ENCODE measurements at regions not wholly inside any gene's neighbourhood (a gene's known extent, or its start where the extent isn't known, plus 50 kb on each side); places are given as distances from the start of the nearest gene placed in this dataset.

DNA sequence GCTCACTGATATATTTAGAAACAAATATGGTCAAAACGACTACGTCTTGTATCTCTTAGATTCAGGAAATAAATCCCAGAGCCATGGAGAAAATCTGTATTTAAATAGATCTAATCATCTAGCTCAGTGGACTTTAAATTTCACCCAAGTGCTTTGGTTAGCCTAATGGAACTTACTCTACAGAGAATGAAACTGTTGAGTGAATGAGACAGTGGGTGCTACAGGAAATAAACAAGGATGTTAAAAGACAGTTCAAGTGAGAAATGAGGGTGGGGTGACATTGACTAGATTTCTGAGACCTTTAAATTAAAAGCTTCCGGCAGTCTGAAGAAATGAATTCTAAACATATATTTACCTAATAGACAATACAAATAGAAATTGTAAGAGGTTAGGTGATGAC lies 2197.0 kb downstream of the ARAP2 start:
- no peaks in the 10 kb centered on the region for H3K79me1 ChIP-seq (ENCODE audit: insufficient read depth, low read depth, low read length, poor library complexity, severe bottlenecking)
- H2BK15ac ChIP-seq (ENCODE audit: low read depth, low read length) = no peak overlapping the region
- no peak overlapping the region for H3K18ac ChIP-seq (ENCODE audit: insufficient read length, low read depth, low read length)
- H4K5ac ChIP-seq (ENCODE audit: insufficient read length, low read depth, low read length) = no peak overlapping the region
- H2BK5ac ChIP-seq (ENCODE audit: insufficient read length, low read length) = no peak overlapping the region
- H2BK12ac ChIP-seq (ENCODE audit: insufficient read length, low read depth, low read length) = no peak overlapping the region
- no peaks in the 10 kb centered on the region for H3K23me2 ChIP-seq (ENCODE audit: insufficient read length, low read depth, low read length, poor library complexity, severe bottlenecking)
- no peak overlapping the region for H2AFZ ChIP-seq (ENCODE audit: low read length)
- WGBS (ENCODE audit: extremely low coverage, insufficient read length, low lambda C conversion rate) = no CpG with 5 or more reads among the region's 3 CpGs
- H3K14ac ChIP-seq (ENCODE audit: insufficient read depth, low read length) = no peak overlapping the region
- no peak overlapping the region for H2BK20ac ChIP-seq (ENCODE audit: low read depth, low read length, poor library complexity, severe bottlenecking)
- no peaks in the 10 kb centered on the region for H3K27me3 ChIP-seq (ENCODE audit: insufficient read depth, low read length)
- no peak overlapping the region for H3K4me2 ChIP-seq (ENCODE audit: insufficient read depth, insufficient read length, low read length)
- no peak overlapping the region for H2BK120ac ChIP-seq (ENCODE audit: low read depth, low read length, poor library complexity, severe bottlenecking)
- no peaks in the 10 kb centered on the region for H3K9me3 ChIP-seq (ENCODE audit: control insufficient read depth, low read depth, low read length)
- H3K9ac ChIP-seq (ENCODE audit: extremely low read depth, insufficient read length, low read length) = no peak overlapping the region
- H4K20me1 ChIP-seq (ENCODE audit: control insufficient read depth, insufficient read depth, insufficient read length) = no peaks in the 10 kb centered on the region
- no peaks in the 10 kb centered on the region for H3K27me3 Mint-ChIP-seq (ENCODE audit: low read depth)
- TF ChIP-seq, protein P1, sequence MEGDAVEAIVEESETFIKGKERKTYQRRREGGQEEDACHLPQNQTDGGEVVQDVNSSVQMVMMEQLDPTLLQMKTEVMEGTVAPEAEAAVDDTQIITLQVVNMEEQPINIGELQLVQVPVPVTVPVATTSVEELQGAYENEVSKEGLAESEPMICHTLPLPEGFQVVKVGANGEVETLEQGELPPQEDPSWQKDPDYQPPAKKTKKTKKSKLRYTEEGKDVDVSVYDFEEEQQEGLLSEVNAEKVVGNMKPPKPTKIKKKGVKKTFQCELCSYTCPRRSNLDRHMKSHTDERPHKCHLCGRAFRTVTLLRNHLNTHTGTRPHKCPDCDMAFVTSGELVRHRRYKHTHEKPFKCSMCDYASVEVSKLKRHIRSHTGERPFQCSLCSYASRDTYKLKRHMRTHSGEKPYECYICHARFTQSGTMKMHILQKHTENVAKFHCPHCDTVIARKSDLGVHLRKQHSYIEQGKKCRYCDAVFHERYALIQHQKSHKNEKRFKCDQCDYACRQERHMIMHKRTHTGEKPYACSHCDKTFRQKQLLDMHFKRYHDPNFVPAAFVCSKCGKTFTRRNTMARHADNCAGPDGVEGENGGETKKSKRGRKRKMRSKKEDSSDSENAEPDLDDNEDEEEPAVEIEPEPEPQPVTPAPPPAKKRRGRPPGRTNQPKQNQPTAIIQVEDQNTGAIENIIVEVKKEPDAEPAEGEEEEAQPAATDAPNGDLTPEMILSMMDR (conservative IDR thresholded peaks at IDR 0.05) = no peak
- H3K23ac ChIP-seq (ENCODE audit: insufficient read length, low read depth, low read length) = no peak overlapping the region
- H3K9me3 Mint-ChIP-seq = no peaks in the 10 kb centered on the region
- no peak overlapping the region for H4K91ac ChIP-seq (ENCODE audit: insufficient read length, low read depth, low read length)
- H3K36me3 Mint-ChIP-seq (ENCODE audit: insufficient read depth in 1 of 3, low read depth in 3 of 3) = no peaks in the 10 kb centered on the region
- H3K4ac ChIP-seq (ENCODE audit: low read depth, low read length) = no peak overlapping the region
- no peaks in the 10 kb centered on the region; the same call in 1 of the 2 replicates for H3K4me1 ChIP-seq (ENCODE audit: insufficient read depth, low read length)
- H2AK5ac ChIP-seq (ENCODE audit: insufficient read length, low read length) = no peak overlapping the region
- no peak overlapping the region for H3K27ac ChIP-seq (ENCODE audit: insufficient read length, low read depth, low read length)
- no peak overlapping the region for H3T11ph ChIP-seq (ENCODE audit: low read length)
- H3K56ac ChIP-seq (ENCODE audit: insufficient read length, low read depth, low read length) = no peak overlapping the region
- H3K27ac Mint-ChIP-seq = no peak overlapping the region
- peaks cover 0 to 8% of the 10 kb centered on the region in 2 experiments; a peak in 2 of 4 replicates for H3K4me1 Mint-ChIP-seq
- H3K79me2 ChIP-seq (ENCODE audit: insufficient read depth, low read length) = no peaks in the 10 kb centered on the region
- no peak overlapping the region for H4K8ac ChIP-seq (replicated peaks; ENCODE audit: insufficient read length, low read depth, low read length)
- no peak for DNase-seq
- no peak overlapping the region for H3K4me3 Mint-ChIP-seq

Measured in H9 (cell line).